HCT116 (cell line): ENCODE measurements at regions not wholly inside any gene's neighbourhood (a gene's known extent, or its start where the extent isn't known, plus 50 kb on each side); places are given as distances from the start of the nearest gene placed in this dataset.

Experiments used
- ATAC-seq: fragments of 200-7000 bp; cut with Tn5 transposase; 2 replicates; pipeline ENCODE4 v1.9.1; 2020; ENCODE audit warnings: mild to moderate bottlenecking, moderate library complexity
- BruUV-seq: library from RNA; stranded (reverse); fragments of 400-500 nt; replicated peaks from 2 replicates; lab custom pipeline; 2021; lab: Mats Ljungman, UMichigan
- CTCF ChIA-PET: fragments of 300-600 bp; sonication (Branson Sonifier 250); formaldehyde crosslinking; loops from one replicate; lab custom pipeline; 2021; ENCODE audit warnings: antibody characterized with exemption; lab: Charles Lee
- POLR2A ChIA-PET: fragments of 300-600, 350-600 bp; sonication (Branson Sonifier 250); formaldehyde crosslinking; loops from one replicate; lab custom pipeline; 2021; ENCODE audit warnings: antibody characterized with exemption; lab: Charles Lee
- RAD21 ChIA-PET, 2 experiments: fragments of 300-600 bp; sonication (Branson Sonifier 250); formaldehyde crosslinking; loops; one replicate each; lab custom pipeline; 2023; ENCODE audit warnings: low total read pairs in 2 of 2; ENCODE audit not compliant: uncharacterized antibody in 2 of 2, unreplicated experiment in 2 of 2, low non-redundant PET in 1 of 2; lab: Charles Lee
- DNase-seq: peaks from one replicate; pipeline ENCODE4 v3.0.0-alpha.2; 2010; ENCODE audit warnings: low read depth, low spot score
- H2AFZ ChIP-seq: fragments of 200-600 bp; shearing (Covaris generic), sonication (generic); 2 replicates; pipeline ENCODE4 v1.6.1; 2017; ENCODE audit warnings: low read depth, mixed run types, mixed read lengths, antibody characterized with exemption, low read length; ENCODE audit not compliant: poor library complexity, severe bottlenecking
- H3K27ac ChIP-seq: 2 replicates; pipeline ENCODE4 v1.5.1; 2012; ENCODE audit warnings: low read depth, low read length
- H3K27me3 ChIP-seq: fragments of 200-600 bp; sonication (generic); 2 replicates; pipeline ENCODE4 v1.6.1; 2016; ENCODE audit warnings: mixed run types, low read length, mixed read lengths; ENCODE audit not compliant: insufficient read depth
- H3K36me3 ChIP-seq, 2 experiments: fragments of 200-500 bp in 1 of 2; fragments of 200-600 bp in 1 of 2; sonication (Bioruptor generic) in 1 of 2; sonication (generic) in 1 of 2; 2 replicates each; pipeline versions ENCODE4 v1.5.1 to v1.6.1; 2014 to 2016; ENCODE audit warnings: low read length in 2 of 2, inconsistent platforms in 1 of 2, mixed read lengths in 1 of 2, mixed run types in 1 of 2; ENCODE audit not compliant: insufficient read depth in 2 of 2, control insufficient read depth in 1 of 2
- H3K4me1 ChIP-seq, 2 experiments: fragments of 200-600 bp in 1 of 2; sonication (generic) in 1 of 2; 2 replicates each; pipeline versions ENCODE4 v1.5.1 to v1.6.1; 2012 to 2017; ENCODE audit warnings: low read length in 2 of 2, inconsistent platforms in 1 of 2, mild to moderate bottlenecking in 1 of 2, mixed read lengths in 1 of 2, mixed run types in 1 of 2, moderate library complexity in 1 of 2; ENCODE audit not compliant: insufficient read depth in 2 of 2, control insufficient read depth in 1 of 2
- H3K4me2 ChIP-seq: fragments of 200-600 bp; sonication (generic); 2 replicates; pipeline ENCODE4 v1.6.1; 2017; ENCODE audit warnings: mixed run types, low read length, mixed read lengths
- H3K4me3 ChIP-seq, 2 experiments: fragments of 200-600 bp in 1 of 2; sonication (generic) in 1 of 2; replicated peaks in 1 of 2; 2 replicates each; pipeline ENCODE4 v1.5.1; 2011 to 2016; ENCODE audit warnings: low read length in 2 of 2, control low read depth in 1 of 2, low read depth in 1 of 2, mild to moderate bottlenecking in 1 of 2, mixed read lengths in 1 of 2, mixed run types in 1 of 2
- H3K79me2 ChIP-seq: fragments of 200-600 bp; sonication (generic); 2 replicates; pipeline ENCODE4 v1.6.1; 2017; ENCODE audit warnings: mild to moderate bottlenecking, mixed run types, low read length, moderate library complexity, mixed read lengths; ENCODE audit not compliant: insufficient read depth
- H3K9ac ChIP-seq: fragments of 200-600 bp; sonication (generic); 2 replicates; pipeline ENCODE4 v1.6.1; 2016; ENCODE audit warnings: low read length, mixed read lengths
- H3K9me2 ChIP-seq: fragments of 200-600 bp; sonication (generic), shearing (Covaris generic); 2 replicates; pipeline ENCODE4 v1.6.1; 2017; ENCODE audit warnings: mixed run types, mild to moderate bottlenecking, moderate library complexity; ENCODE audit not compliant: insufficient read depth
- H3K9me3 ChIP-seq, 2 experiments: fragments of 200-500 bp in 1 of 2; fragments of 200-600 bp in 1 of 2; sonication (Bioruptor generic) in 1 of 2; sonication (generic) in 1 of 2; 2 replicates each; pipeline ENCODE4 v1.6.1; 2014 to 2017; ENCODE audit warnings: low read length in 2 of 2, mixed read lengths in 2 of 2, inconsistent platforms in 1 of 2, low read depth in 1 of 2, mild to moderate bottlenecking in 1 of 2, mixed run types in 1 of 2, moderate library complexity in 1 of 2; ENCODE audit not compliant: control insufficient read depth in 1 of 2, insufficient read depth in 1 of 2
- H4K20me1 ChIP-seq: fragments of 200-600 bp; sonication (generic), shearing (Covaris generic); 2 replicates; pipeline ENCODE4 v1.6.1; 2017; ENCODE audit warnings: mixed run types, mild to moderate bottlenecking, moderate library complexity; ENCODE audit not compliant: insufficient read depth
- ATF3 ChIP-seq: IDR thresholded peaks from 2 replicates; pipeline ENCODE4 v1.6.1; 2012
- CBX3 ChIP-seq: IDR thresholded peaks from 2 replicates; pipeline ENCODE4 v1.6.1; 2012; ENCODE audit warnings: low read depth
- CTCF ChIP-seq, 3 experiments: fragments of 200-600 bp in 1 of 3; sonication (generic) in 1 of 3; IDR thresholded peaks in 2 of 3; conservative IDR thresholded peaks in 1 of 3; 2 replicates each; pipeline ENCODE4 v1.5.1; 2012 to 2017; ENCODE audit warnings: low read depth in 2 of 3, low read length in 2 of 3, antibody characterized with exemption in 1 of 3, borderline replicate concordance in 1 of 3, control low read depth in 1 of 3, mild to moderate bottlenecking in 1 of 3, mixed read lengths in 1 of 3, mixed run types in 1 of 3, moderate library complexity in 1 of 3; ENCODE audit not compliant: insufficient read depth in 1 of 3
- EGR1 ChIP-seq: IDR thresholded peaks from 2 replicates; pipeline ENCODE4 v1.6.1; 2012; ENCODE audit warnings: low read depth
- EZH2phosphoT487 ChIP-seq: fragments of 200-600 bp; IDR thresholded peaks from 2 replicates; pipeline ENCODE4 v1.6.1; 2018; ENCODE audit warnings: antibody characterized with exemption, borderline replicate concordance
- FOSL1 ChIP-seq: IDR thresholded peaks from 2 replicates; pipeline ENCODE4 v1.6.1; 2012; ENCODE audit warnings: low read depth
- MAX ChIP-seq: IDR thresholded peaks from 2 replicates; pipeline ENCODE4 v1.6.1; 2012
- POLR2A ChIP-seq: IDR thresholded peaks from 2 replicates; pipeline ENCODE4 v1.7.0; 2011; ENCODE audit warnings: borderline replicate concordance; ENCODE audit not compliant: insufficient read depth, insufficient read length; ENCODE audit errors: extremely low read depth
- POLR2AphosphoS5 ChIP-seq: IDR thresholded peaks from 2 replicates; pipeline ENCODE4 v1.6.1; 2011; ENCODE audit warnings: mild to moderate bottlenecking, low read depth, low read length, moderate library complexity
- REST ChIP-seq: IDR thresholded peaks from 2 replicates; pipeline ENCODE4 v1.6.1; 2012; ENCODE audit warnings: low read depth
- SP1 ChIP-seq: IDR thresholded peaks from 2 replicates; pipeline ENCODE4 v1.6.1; 2012; ENCODE audit warnings: low read depth
- TCF7L2 ChIP-seq: IDR thresholded peaks from 2 replicates; pipeline ENCODE4 v1.7.0; 2011; ENCODE audit warnings: borderline replicate concordance, inconsistent platforms; ENCODE audit not compliant: insufficient read depth, insufficient read length; ENCODE audit errors: extremely low read depth
- YY1 ChIP-seq: IDR thresholded peaks from 2 replicates; pipeline ENCODE4 v1.6.1; 2011; ENCODE audit warnings: low read length, low read depth, moderate library complexity, mild to moderate bottlenecking; ENCODE audit not compliant: insufficient replicate concordance; ENCODE audit errors: extremely low read depth
- ZBTB33 ChIP-seq: IDR thresholded peaks from 2 replicates; pipeline ENCODE4 v1.6.1; 2011; ENCODE audit warnings: mild to moderate bottlenecking, low read length, moderate library complexity; ENCODE audit not compliant: insufficient replicate concordance; ENCODE audit errors: extremely low read depth
- intact Hi-C: fragments of 100-400 bp; cut with micrococcal nuclease; formaldehyde crosslinking; loops from 2 replicates; pipeline ENCODE4 v1.10.0; 2022

- POLR2A ChIA-PET = no interaction called here
- DNase-seq = no peak
- CTCF ChIA-PET = no interaction called here
These were observed 545.5 kb downstream of the EPM2A start for GRCh38 chr6:145189836-145190235.

More at GRCh38 chr6:145189836-145190235, 545.5 kb downstream of the EPM2A start:
- H3K36me3 ChIP-seq = no peaks in the 10 kb centered on the region
- ATAC-seq = no peak
- H3K4me3 ChIP-seq = no peak overlapping the region
- no peaks in the 10 kb centered on the region for H3K9me2 ChIP-seq
- no peak overlapping the region for H3K4me2 ChIP-seq
- intact Hi-C loops = no loop called here
- RAD21 ChIA-PET = no interaction called here
- no peak overlapping the region for H3K9ac ChIP-seq
- BruUV-seq = no TSS peak
- no peaks in the 10 kb centered on the region for H3K27me3 ChIP-seq
- H2AFZ ChIP-seq = peak overlapping the region; percentile 14
- no peak for TF ChIP-seq MAX
- no peak for TF ChIP-seq ZBTB33
- no peak for TF ChIP-seq SP1
- TF ChIP-seq POLR2AphosphoS5 = no peak
- TF ChIP-seq TCF7L2 = no peak
- no peak for TF ChIP-seq EZH2phosphoT487
- no peak for TF ChIP-seq EGR1
- no peak for TF ChIP-seq CBX3
- TF ChIP-seq CTCF (IDR thresholded peaks at IDR 0.05 in 2 of 3, conservative IDR thresholded peaks at IDR 0.05 in 1 of 3; ENCODE audit: borderline replicate concordance in 1 of 3, insufficient read depth in 1 of 3, low read depth in 2 of 3, low read length in 2 of 3) = no peak
- TF ChIP-seq POLR2A = no peak
- TF ChIP-seq YY1 = no peak
- TF ChIP-seq ATF3 = no peak
- no peak for TF ChIP-seq FOSL1
- no peak for TF ChIP-seq REST
- no peak overlapping the region for H3K27ac ChIP-seq
- H4K20me1 ChIP-seq = no peaks in the 10 kb centered on the region
- no peaks in the 10 kb centered on the region for H3K9me3 ChIP-seq
- no peaks in the 10 kb centered on the region for H3K79me2 ChIP-seq
- no peaks in the 10 kb centered on the region for H3K4me1 ChIP-seq
